ENCODE measurements at regions not wholly inside any gene's neighbourhood (a gene's known extent, or its start where the extent isn't known, plus 50 kb on each side); places are given as distances from the start of the nearest gene placed in this dataset.

DNA sequence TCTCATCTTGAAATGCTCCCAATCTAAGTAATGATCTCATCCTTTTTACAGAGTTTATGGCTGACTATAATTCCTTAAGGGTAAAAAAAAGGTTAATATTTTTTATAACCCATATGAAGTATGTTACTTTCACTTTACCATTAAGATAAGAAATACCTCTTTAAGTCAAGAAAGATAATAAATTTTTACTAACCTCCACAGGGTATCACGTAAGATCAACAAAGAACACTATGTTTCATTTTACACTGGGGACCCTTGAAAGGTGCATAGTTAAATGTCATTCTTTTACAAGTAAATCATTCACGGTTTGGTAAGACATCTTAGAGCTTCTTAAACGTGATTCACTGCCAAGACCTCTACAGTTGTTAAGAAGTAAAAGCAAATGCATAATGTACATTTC, 472.7 kb upstream of the CDH9 start:
- Histone ChIP-seq H3K4me1 (replicated peaks) (no peaks in the 10 kb centered on the region), H3K4me3 (no peak overlapping the region), H3K36me3 (no peaks in the 10 kb centered on the region), H3K27me3 (replicated peaks; ENCODE audit: insufficient read depth) (no peaks in the 10 kb centered on the region), H3K9me3 (no peaks in the 10 kb centered on the region), H3K27ac (no peak overlapping the region)
- TF ChIP-seq, protein P1, sequence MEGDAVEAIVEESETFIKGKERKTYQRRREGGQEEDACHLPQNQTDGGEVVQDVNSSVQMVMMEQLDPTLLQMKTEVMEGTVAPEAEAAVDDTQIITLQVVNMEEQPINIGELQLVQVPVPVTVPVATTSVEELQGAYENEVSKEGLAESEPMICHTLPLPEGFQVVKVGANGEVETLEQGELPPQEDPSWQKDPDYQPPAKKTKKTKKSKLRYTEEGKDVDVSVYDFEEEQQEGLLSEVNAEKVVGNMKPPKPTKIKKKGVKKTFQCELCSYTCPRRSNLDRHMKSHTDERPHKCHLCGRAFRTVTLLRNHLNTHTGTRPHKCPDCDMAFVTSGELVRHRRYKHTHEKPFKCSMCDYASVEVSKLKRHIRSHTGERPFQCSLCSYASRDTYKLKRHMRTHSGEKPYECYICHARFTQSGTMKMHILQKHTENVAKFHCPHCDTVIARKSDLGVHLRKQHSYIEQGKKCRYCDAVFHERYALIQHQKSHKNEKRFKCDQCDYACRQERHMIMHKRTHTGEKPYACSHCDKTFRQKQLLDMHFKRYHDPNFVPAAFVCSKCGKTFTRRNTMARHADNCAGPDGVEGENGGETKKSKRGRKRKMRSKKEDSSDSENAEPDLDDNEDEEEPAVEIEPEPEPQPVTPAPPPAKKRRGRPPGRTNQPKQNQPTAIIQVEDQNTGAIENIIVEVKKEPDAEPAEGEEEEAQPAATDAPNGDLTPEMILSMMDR (IDR thresholded peaks at IDR 0.05) = no peak
- no peak for TF ChIP-seq POLR2AphosphoS5 (IDR thresholded peaks at IDR 0.05)
- TF ChIP-seq POLR2A (IDR thresholded peaks at IDR 0.05) = no peak
- 13% methylated on average over 3 of the region's 3 CpGs for WGBS
- no peak for DNase-seq (ENCODE audit: low spot score)
- intact Hi-C loops (cut with DNase I) = no loop called here

DNA sequence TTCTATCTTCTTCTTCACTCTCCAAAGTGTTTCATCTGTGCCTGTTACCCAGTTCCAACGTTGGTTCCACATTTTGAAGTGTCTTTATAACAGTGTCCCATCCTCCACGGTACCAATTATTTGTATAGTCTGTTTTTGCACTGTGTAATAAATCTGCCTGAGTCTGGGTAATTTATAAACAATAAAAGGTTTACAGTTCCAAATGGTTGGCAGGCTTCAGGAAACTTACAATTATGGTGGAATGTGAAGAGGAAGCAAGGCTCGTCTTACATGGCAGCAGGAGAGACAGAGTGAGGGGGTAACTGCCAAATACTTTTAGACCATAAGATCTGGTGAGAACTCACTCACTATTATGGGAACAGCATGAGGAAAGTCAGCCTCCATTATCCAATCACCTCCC, 465.4 kb upstream of the CDH9 start:
- H3K36me3 ChIP-seq = no peaks in the 10 kb centered on the region
- 16% methylated on average over 3 of the region's 3 CpGs for WGBS
- H3K27ac ChIP-seq = no peak overlapping the region
- H3K4me1 ChIP-seq (replicated peaks) = no peaks in the 10 kb centered on the region
- TF ChIP-seq, protein P1 (IDR thresholded peaks at IDR 0.05) = no peak
- no peaks in the 10 kb centered on the region for H3K27me3 ChIP-seq (replicated peaks; ENCODE audit: insufficient read depth)
- no peak for DNase-seq (ENCODE audit: low spot score)
- intact Hi-C loops (cut with DNase I) = no loop called here
- no peaks in the 10 kb centered on the region for H3K9me3 ChIP-seq
- H3K4me3 ChIP-seq = no peak overlapping the region

DNA sequence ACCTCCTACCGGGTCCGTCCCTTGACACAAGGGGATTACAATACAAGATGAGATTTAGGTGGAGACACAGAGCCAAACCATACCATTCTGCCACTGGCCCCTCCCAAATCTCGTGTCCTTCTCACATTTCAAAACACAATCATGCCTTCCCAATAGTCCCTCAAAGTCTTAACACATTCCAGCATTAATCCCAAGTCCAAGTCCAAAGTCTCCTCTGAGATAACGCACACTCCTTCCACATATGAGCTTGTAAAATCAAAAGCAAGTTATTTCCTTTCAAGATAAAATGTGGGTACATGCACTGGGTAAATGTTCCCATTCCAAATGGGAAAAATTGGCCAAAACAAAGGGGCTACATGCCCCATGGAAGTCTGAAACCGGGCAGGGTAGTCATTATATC, 463.9 kb upstream of the CDH9 start:
- no peak overlapping the region for H3K4me3 ChIP-seq
- H3K27ac ChIP-seq = no peak overlapping the region
- H3K36me3 ChIP-seq = no peaks in the 10 kb centered on the region
- no peaks in the 10 kb centered on the region for H3K9me3 ChIP-seq
- intact Hi-C loops (cut with DNase I) = no loop called here
- WGBS = 86% methylated on average over 5 of the region's 5 CpGs
- no peak for DNase-seq (ENCODE audit: low spot score)
- TF ChIP-seq POLR2A (IDR thresholded peaks at IDR 0.05) (no peak), POLR2AphosphoS5 (IDR thresholded peaks at IDR 0.05) (no peak)
- TF ChIP-seq, protein P1 (IDR thresholded peaks at IDR 0.05) = no peak
- no peaks in the 10 kb centered on the region for H3K27me3 ChIP-seq (replicated peaks; ENCODE audit: insufficient read depth)
- H3K4me1 ChIP-seq (replicated peaks) = no peaks in the 10 kb centered on the region

DNA sequence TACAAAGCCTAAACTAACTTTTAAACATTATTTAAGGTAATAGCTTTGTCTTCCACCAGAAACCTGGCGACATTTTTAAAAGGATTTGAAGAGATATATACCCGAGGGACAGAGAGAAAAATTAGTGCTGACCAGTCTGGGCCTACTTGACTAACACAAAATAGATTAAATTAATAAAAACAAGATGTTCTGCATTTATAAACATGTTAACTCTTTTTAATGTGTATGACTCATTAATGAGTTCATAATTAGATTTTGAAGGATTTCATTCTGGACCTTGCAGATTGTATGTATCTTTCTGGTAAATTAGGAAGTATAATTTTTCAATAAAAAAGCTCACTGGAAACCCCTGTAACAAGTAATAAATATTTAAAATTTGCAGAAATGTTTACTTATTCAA, 459.1 kb upstream of the CDH9 start:
- Histone ChIP-seq H3K36me3 (no peaks in the 10 kb centered on the region), H3K27ac (no peak overlapping the region), H3K27me3 (replicated peaks; ENCODE audit: insufficient read depth) (no peaks in the 10 kb centered on the region), H3K9me3 (no peaks in the 10 kb centered on the region), H3K4me3 (no peak overlapping the region), H3K4me1 (replicated peaks) (no peaks in the 10 kb centered on the region)
- TF ChIP-seq POLR2AphosphoS5 (IDR thresholded peaks at IDR 0.05) (no peak), POLR2A (IDR thresholded peaks at IDR 0.05) (no peak)
- TF ChIP-seq, protein P1 (IDR thresholded peaks at IDR 0.05) = no peak
- intact Hi-C loops (cut with DNase I) = no loop called here
- no peak for DNase-seq (ENCODE audit: low spot score)
- 75% methylated on average over 2 of the region's 2 CpGs for WGBS

DNA sequence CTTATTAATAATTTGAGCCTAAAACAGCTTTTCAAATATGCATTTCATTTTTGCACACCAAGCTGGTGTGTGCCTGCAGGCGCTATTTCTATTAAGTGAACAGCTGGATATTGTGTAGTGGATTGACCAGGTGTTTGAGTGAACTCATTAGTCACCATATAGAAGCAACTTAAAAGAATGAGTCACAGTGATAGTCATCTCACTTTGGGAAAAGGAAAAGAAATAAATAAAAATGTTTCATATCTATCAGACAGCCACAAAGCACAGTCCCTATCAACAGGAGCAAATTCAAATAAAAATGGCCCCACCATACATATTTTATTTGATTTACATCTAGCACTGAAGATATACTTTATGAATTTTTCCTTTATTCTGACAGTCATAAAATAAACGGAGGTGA, 456.5 kb upstream of the CDH9 start:
- no peak for DNase-seq (ENCODE audit: low spot score)
- TF ChIP-seq POLR2A (IDR thresholded peaks at IDR 0.05) = no peak
- TF ChIP-seq POLR2AphosphoS5 (IDR thresholded peaks at IDR 0.05) = no peak
- Histone ChIP-seq H3K27me3 (replicated peaks; ENCODE audit: insufficient read depth) (no peaks in the 10 kb centered on the region), H3K9me3 (no peaks in the 10 kb centered on the region), H3K36me3 (no peaks in the 10 kb centered on the region), H3K27ac (no peak overlapping the region), H3K4me1 (replicated peaks) (no peaks in the 10 kb centered on the region), H3K4me3 (no peak overlapping the region)
- 78% methylated on average over 2 of the region's 2 CpGs for WGBS
- intact Hi-C loops (cut with DNase I) = no loop called here

All from prostate gland (tissue), 2 donors.